ENCODE measurements at regions not wholly inside any gene's neighbourhood (a gene's known extent, or its start where the extent isn't known, plus 50 kb on each side); places are given as distances from the start of the nearest gene placed in this dataset.

GRCh38 chr10:3228629-3228945 lies 56.0 kb upstream of the PITRM1 start:
- H3K27ac Mint-ChIP-seq = no peak overlapping the region
- intact Hi-C loops (cut with micrococcal nuclease) = no loop called here
- POLR2A ChIA-PET = no interaction called here

More at GRCh38 chr10:3228629-3228945, 56.0 kb upstream of the PITRM1 start:
- Histone ChIP-seq H3K27me3 (replicated peaks in 1 of 4; ENCODE audit: control extremely low read depth in 1 of 4, control insufficient read depth in 3 of 4, insufficient read depth in 4 of 4, low read length in 3 of 4) (peaks cover 0 to 9% (median 0%) of the 10 kb centered on the region in 4 experiments), H3K4me3 (ENCODE audit: control extremely low read depth in 1 of 5, extremely low read depth in 1 of 5, insufficient read depth in 1 of 5, low read depth in 2 of 5, low read length in 4 of 5) (no peak overlapping the region), H3K9ac (ENCODE audit: low read length) (no peak overlapping the region), H3K9me3 (ENCODE audit: control extremely low read depth in 1 of 3, control insufficient read depth in 2 of 3, insufficient read depth in 1 of 3, low read length in 2 of 3) (no peaks in the 10 kb centered on the region), H3K79me2 (ENCODE audit: control insufficient read depth, insufficient read depth, low read length) (no peaks in the 10 kb centered on the region), H4K20me1 (ENCODE audit: control insufficient read depth, insufficient read depth, low read length, poor library complexity, severe bottlenecking) (no peaks in the 10 kb centered on the region), H3K27ac (ENCODE audit: low read length in 2 of 2) (no peak overlapping the region), H2AFZ (ENCODE audit: insufficient read depth, low read depth, low read length, poor library complexity, severe bottlenecking) (no peak overlapping the region), H3K36me3 (replicated peaks in 1 of 2; ENCODE audit: control extremely low read depth in 1 of 2, control insufficient read depth in 1 of 2, extremely low read depth in 1 of 2, insufficient read depth in 2 of 2, low read length in 1 of 2) (no peaks in the 10 kb centered on the region), H3K4me1 (ENCODE audit: control insufficient read depth in 2 of 2, insufficient read depth in 2 of 2, low read length in 2 of 2) (no peaks in the 10 kb centered on the region), H3K4me2 (replicated peaks; ENCODE audit: low read depth, low read length, poor library complexity, severe bottlenecking) (no peak overlapping the region)
- H3K27me3 Mint-ChIP-seq = peaks cover 3% of the 10 kb centered on the region
- 89% methylated on average over 10 of the region's 10 CpGs for WGBS (ENCODE audit: insufficient coverage)
- ATAC-seq (ENCODE audit: low read depth) = no peak
- TF ChIP-seq CTCF (IDR thresholded peaks at IDR 0.05) (no peak), EZH2 (IDR thresholded peaks at IDR 0.05; ENCODE audit: borderline replicate concordance, insufficient read depth, low read depth, low read length, poor library complexity, severe bottlenecking) (no peak)
- H3K9me3 Mint-ChIP-seq (ENCODE audit: insufficient read depth) = no peaks in the 10 kb centered on the region
- CTCF ChIA-PET = no interaction called here
- no peak overlapping the region for H3K4me3 Mint-ChIP-seq
- no peak for DNase-seq
- peaks cover 2% of the 10 kb centered on the region for H3K4me1 Mint-ChIP-seq

All from B cell (primary cell).